CD4-positive, CD25-positive, alpha-beta regulatory T cell (primary cell): ENCODE measurements at regions not wholly inside any gene's neighbourhood (a gene's known extent, or its start where the extent isn't known, plus 50 kb on each side); places are given as distances from the start of the nearest gene placed in this dataset.
"Not testable (repeated sequence)": the region's sequence is repeated elsewhere in the genome, so short reads cannot be mapped to it uniquely, and the experiment has no call there.

Experiments used
- ATAC-seq, 2 donors: fragments of 150-1000 bp; cut with Tn5 transposase; one replicate each; pipeline ENCODE4 v1.10.0; 2021; ENCODE audit warnings: low read depth in 2 of 2, moderate number of reproducible peaks in 2 of 2, moderate library complexity in 1 of 2
- DNase-seq, 3 donors: peaks; one replicate each; pipeline versions ENCODE4 v3.0.0 to v3.0.0-alpha.2; 2012 to 2022; ENCODE audit warnings: mixed read lengths in 1 of 3
- H3K27ac ChIP-seq: one replicate; pipeline ENCODE4 v1.7.0; 2013; ENCODE audit warnings: mild to moderate bottlenecking, low read length; ENCODE audit not compliant: insufficient read depth, poor library complexity, severe bottlenecking
- H3K27me3 ChIP-seq: one replicate; pipeline ENCODE4 v1.7.0; 2013; ENCODE audit warnings: low read length; ENCODE audit not compliant: control insufficient read depth, insufficient read depth
- H3K36me3 ChIP-seq: one replicate; pipeline ENCODE4 v1.7.0; 2013; ENCODE audit warnings: mild to moderate bottlenecking, low read length, moderate library complexity; ENCODE audit not compliant: control insufficient read depth, insufficient read depth
- H3K4me1 ChIP-seq: 2 replicates; pipeline ENCODE4 v1.7.0; 2013; ENCODE audit warnings: mild to moderate bottlenecking, low read length; ENCODE audit not compliant: insufficient read depth, control insufficient read depth, poor library complexity, severe bottlenecking
- H3K4me3 ChIP-seq: one replicate; pipeline ENCODE4 v1.7.0; 2013; ENCODE audit warnings: low read depth, mild to moderate bottlenecking, low read length, moderate library complexity
- H3K9me3 ChIP-seq, 2 experiments: 1 replicate in 1 of 2; 2 replicates in 1 of 2; pipeline ENCODE4 v1.7.0; 2013; ENCODE audit warnings: low read length in 2 of 2, mild to moderate bottlenecking in 1 of 2, moderate library complexity in 1 of 2; ENCODE audit not compliant: control insufficient read depth in 2 of 2
- H3K27ac Mint-ChIP-seq, 3 donors: one replicate each; pipeline ENCODE4 v1.8.0; 2020 to 2022; ENCODE audit warnings: mild to moderate bottlenecking in 3 of 3, mixed read lengths in 3 of 3, moderate library complexity in 2 of 3
- H3K27me3 Mint-ChIP-seq: one replicate; pipeline ENCODE4 v1.8.0; 2022; ENCODE audit warnings: mild to moderate bottlenecking, mixed read lengths
- H3K36me3 Mint-ChIP-seq: one replicate; pipeline ENCODE4 v1.8.0; 2020; ENCODE audit warnings: mixed read lengths
- H3K4me1 Mint-ChIP-seq, 4 donors: one replicate each; pipeline ENCODE4 v1.8.0; 2020 to 2022; ENCODE audit warnings: mixed read lengths in 4 of 4, mild to moderate bottlenecking in 1 of 4
- H3K4me3 Mint-ChIP-seq, 4 donors: one replicate each; pipeline ENCODE4 v1.8.0; 2020 to 2022; ENCODE audit warnings: mild to moderate bottlenecking in 4 of 4, mixed read lengths in 4 of 4, moderate library complexity in 3 of 4
- H3K9me3 Mint-ChIP-seq, 7 donors: one replicate each; pipeline ENCODE4 v1.8.0; 2020 to 2022; ENCODE audit warnings: mixed read lengths in 7 of 7, mild to moderate bottlenecking in 3 of 7, moderate library complexity in 2 of 7

- Mint-ChIP-seq H3K36me3 (no peaks in the 10 kb centered on the region), H3K9me3 (peaks cover 0 to 13% (median 7%) of the 10 kb centered on the region in 7 donors), H3K27ac (no peak overlapping the region), H3K27me3 (no peaks in the 10 kb centered on the region), H3K4me1 (no peaks in the 10 kb centered on the region), H3K4me3 (no peak overlapping the region)
- no peaks in the 10 kb centered on the region for H3K4me1 ChIP-seq
- DNase-seq (no peak), ATAC-seq (no peak)
- no peak overlapping the region for H3K4me3 ChIP-seq
- H3K27ac ChIP-seq, result no peak overlapping the region
- no peaks in the 10 kb centered on the region for H3K27me3 ChIP-seq
- no peaks in the 10 kb centered on the region for H3K36me3 ChIP-seq
- no peaks in the 10 kb centered on the region for H3K9me3 ChIP-seq
Measured at GRCh38 chr5:9733486-9733885, 103.3 kb upstream of the TAS2R1 start.

DNA sequence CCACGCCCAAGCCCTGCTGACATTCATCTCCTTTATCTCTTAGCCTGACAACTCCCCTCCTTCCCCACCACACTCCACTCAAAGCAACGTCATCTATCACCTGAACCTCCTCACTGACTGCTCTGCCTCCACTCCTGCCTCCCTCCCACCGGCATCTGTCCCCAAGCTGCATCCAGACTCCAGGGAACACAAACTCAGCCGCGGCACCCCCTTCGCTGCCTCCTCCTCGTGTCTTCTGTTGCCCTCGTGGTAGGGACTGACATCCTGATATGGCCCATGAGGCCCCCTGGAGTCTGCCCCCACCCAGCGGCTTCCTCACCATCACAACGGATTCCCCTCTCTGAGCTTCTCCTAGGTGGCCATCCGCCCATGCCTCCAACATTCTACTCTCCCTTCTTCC, 101.0 kb upstream of the TAS2R1 start:
- no peaks in the 10 kb centered on the region for H3K27me3 Mint-ChIP-seq
- no peak overlapping the region for H3K4me3 ChIP-seq
- H3K9me3 Mint-ChIP-seq, result peaks cover 0 to 23% (median 4%) of the 10 kb centered on the region in 7 donors
- H3K36me3 ChIP-seq, result no peaks in the 10 kb centered on the region
- no peaks in the 10 kb centered on the region for H3K9me3 ChIP-seq
- no peaks in the 10 kb centered on the region for H3K4me1 ChIP-seq
- no peaks in the 10 kb centered on the region for H3K4me1 Mint-ChIP-seq
- no peak overlapping the region for H3K4me3 Mint-ChIP-seq
- ATAC-seq, result no peak
- DNase-seq, result no peak
- H3K27me3 ChIP-seq, result no peaks in the 10 kb centered on the region
- H3K27ac ChIP-seq, result no peak overlapping the region
- no peak overlapping the region for H3K27ac Mint-ChIP-seq
- H3K36me3 Mint-ChIP-seq, result no peaks in the 10 kb centered on the region

- no peak overlapping the region for H3K27ac Mint-ChIP-seq
- no peak overlapping the region for H3K27ac ChIP-seq
Measured at GRCh38 chr5:9728261-9728660, 98.1 kb upstream of the TAS2R1 start.

DNA sequence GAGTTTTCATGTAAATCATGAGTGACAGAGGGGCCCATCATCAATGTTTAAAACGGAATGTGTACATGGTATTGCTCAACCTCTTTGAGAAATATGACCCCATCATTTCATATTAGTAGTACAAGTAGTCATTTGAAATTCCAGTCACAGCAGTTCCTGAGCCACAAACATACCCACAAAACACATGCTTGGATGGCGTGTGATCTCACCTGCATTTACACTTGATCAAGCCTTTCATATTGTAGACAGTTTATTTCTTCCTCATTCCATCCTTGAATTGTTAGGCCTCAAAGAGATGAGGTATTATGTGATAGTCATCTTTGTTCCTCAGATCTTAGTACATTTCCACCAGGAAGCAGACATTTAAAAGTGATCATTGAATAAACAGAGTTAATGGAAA, 96.8 kb upstream of the TAS2R1 start:
- H3K9me3 ChIP-seq, result no peaks in the 10 kb centered on the region
- Mint-ChIP-seq H3K4me3 (no peak overlapping the region), H3K27me3 (no peaks in the 10 kb centered on the region), H3K36me3 (no peaks in the 10 kb centered on the region), H3K9me3 (peaks cover 1 to 18% (median 3%) of the 10 kb centered on the region in 7 donors), H3K4me1 (no peaks in the 10 kb centered on the region), H3K27ac (no peak overlapping the region)
- no peak overlapping the region for H3K4me3 ChIP-seq
- H3K4me1 ChIP-seq, result no peaks in the 10 kb centered on the region
- no peak overlapping the region for H3K27ac ChIP-seq
- DNase-seq (no peak), ATAC-seq (no peak)
- H3K27me3 ChIP-seq, result no peaks in the 10 kb centered on the region
- no peaks in the 10 kb centered on the region for H3K36me3 ChIP-seq

More at GRCh38 chr5:9728261-9728660, 98.1 kb upstream of the TAS2R1 start:
- no peaks in the 10 kb centered on the region for H3K36me3 ChIP-seq
- H3K27me3 ChIP-seq, result no peaks in the 10 kb centered on the region
- H3K27me3 Mint-ChIP-seq, result no peaks in the 10 kb centered on the region
- no peak overlapping the region for H3K4me3 Mint-ChIP-seq
- DNase-seq, result no peak
- ATAC-seq, result no peak
- peaks cover 0 to 23% (median 2%) of the 10 kb centered on the region in 7 donors for H3K9me3 Mint-ChIP-seq
- H3K9me3 ChIP-seq, result no peaks in the 10 kb centered on the region
- no peak overlapping the region for H3K4me3 ChIP-seq
- H3K36me3 Mint-ChIP-seq, result no peaks in the 10 kb centered on the region
- no peaks in the 10 kb centered on the region for H3K4me1 ChIP-seq
- no peaks in the 10 kb centered on the region for H3K4me1 Mint-ChIP-seq

DNA sequence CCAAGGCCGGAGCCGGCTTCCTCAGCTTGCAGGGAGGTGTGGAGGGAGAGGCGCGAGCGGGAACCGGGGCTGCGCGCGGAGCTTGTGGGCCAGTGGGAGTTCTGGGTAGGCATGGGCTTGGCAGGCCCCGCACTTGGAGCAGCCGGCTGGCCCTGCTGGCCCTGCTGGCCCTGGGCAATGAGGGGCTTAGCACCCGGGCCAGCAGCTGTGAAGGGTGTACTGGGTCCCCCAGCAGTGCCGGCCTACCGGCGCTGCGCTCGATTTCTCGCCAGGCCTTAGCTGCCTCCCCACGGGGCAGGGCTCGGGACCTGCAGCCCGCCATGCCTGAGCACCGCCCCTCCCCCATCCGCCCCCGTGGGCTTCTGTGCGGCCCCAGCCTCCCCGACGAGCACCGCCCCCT, 95.1 kb upstream of the TAS2R1 start:
- H3K4me3 Mint-ChIP-seq, H3K27me3 Mint-ChIP-seq, H3K27me3 ChIP-seq, H3K27ac Mint-ChIP-seq, H3K4me1 ChIP-seq, ATAC-seq, H3K4me3 ChIP-seq, H3K9me3 ChIP-seq, H3K4me1 Mint-ChIP-seq, H3K27ac ChIP-seq, H3K36me3 Mint-ChIP-seq, DNase-seq, H3K36me3 ChIP-seq: not testable (repeated sequence)
- H3K9me3 Mint-ChIP-seq, result peaks cover 1 to 15% (median 3%) of the 10 kb centered on the region in 7 donors

GRCh38 chr5:9724707-9725106, 94.6 kb upstream of the TAS2R1 start:
- no peak overlapping the region for H3K4me3 Mint-ChIP-seq
- no peaks in the 10 kb centered on the region for H3K36me3 Mint-ChIP-seq
- ATAC-seq (no peak), DNase-seq (no peak)
- H3K27ac ChIP-seq, result no peak overlapping the region
- H3K27me3 ChIP-seq, result no peaks in the 10 kb centered on the region
- no peaks in the 10 kb centered on the region for H3K9me3 ChIP-seq
- H3K27ac Mint-ChIP-seq, result no peak overlapping the region
- no peaks in the 10 kb centered on the region for H3K36me3 ChIP-seq
- H3K4me3 ChIP-seq, result no peak overlapping the region
- no peaks in the 10 kb centered on the region for H3K27me3 Mint-ChIP-seq
- no peaks in the 10 kb centered on the region for H3K4me1 Mint-ChIP-seq
- H3K4me1 ChIP-seq, result no peaks in the 10 kb centered on the region
- peaks cover under 1 to 15% (median 4%) of the 10 kb centered on the region in 7 donors for H3K9me3 Mint-ChIP-seq

DNA sequence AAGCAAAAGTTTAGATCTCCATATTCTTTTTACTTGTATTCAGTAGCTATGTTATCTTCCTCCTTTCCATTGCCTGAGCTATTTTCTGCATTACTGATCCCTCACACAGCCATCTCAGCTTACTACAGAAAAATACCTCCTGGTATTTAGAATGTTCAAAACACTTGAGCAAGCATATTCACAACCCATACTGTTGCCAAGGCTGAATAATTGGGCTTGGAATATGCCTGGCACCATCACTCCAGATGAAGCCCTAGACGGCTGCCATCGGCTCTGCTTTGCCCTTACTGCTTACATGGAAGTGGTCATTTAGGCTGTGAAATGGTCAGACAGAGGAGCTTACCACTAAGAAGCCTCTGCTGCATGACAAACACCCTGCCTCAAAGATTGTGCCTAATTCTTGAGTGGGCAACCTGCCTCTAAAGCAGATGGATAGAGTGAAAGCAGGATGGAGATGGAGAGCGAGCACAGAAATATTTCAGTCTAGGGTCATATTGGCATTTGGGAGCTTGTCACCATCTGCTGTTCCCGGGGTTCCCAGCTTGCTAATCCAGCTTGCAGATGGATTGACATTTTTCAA, 92.5 kb upstream of the TAS2R1 start:
- ATAC-seq, result no peak

DNA sequence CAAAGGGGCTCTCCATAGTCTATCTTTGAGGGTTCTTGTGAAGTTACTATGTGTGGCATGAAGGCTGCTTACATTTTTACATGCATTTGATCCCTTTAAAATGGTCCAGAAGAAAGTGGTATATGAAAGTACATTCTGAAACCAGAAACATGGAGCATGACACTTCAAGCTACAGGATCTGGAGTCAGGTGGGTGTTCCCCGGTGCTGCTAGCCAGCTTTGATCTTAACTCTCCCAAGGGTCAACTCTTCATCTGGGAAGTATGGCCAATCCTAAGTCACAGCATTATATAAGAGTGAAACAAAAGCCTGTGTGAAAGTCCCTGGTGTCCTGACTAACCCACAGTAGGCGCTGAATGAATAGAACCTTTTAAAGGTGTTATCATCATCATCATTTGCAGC, 91.0 kb upstream of the TAS2R1 start:
- no peak overlapping the region for H3K4me3 ChIP-seq
- Mint-ChIP-seq H3K36me3 (no peaks in the 10 kb centered on the region), H3K27ac (no peak overlapping the region), H3K4me3 (no peak overlapping the region), H3K4me1 (no peaks in the 10 kb centered on the region), H3K9me3 (peaks cover 0 to 13% (median 0%) of the 10 kb centered on the region in 7 donors), H3K27me3 (no peaks in the 10 kb centered on the region)
- H3K27ac ChIP-seq, result no peak overlapping the region
- no peak for ATAC-seq
- no peaks in the 10 kb centered on the region for H3K9me3 ChIP-seq
- no peaks in the 10 kb centered on the region for H3K27me3 ChIP-seq
- DNase-seq, result no peak
- no peaks in the 10 kb centered on the region for H3K4me1 ChIP-seq
- no peaks in the 10 kb centered on the region for H3K36me3 ChIP-seq

More for the DNA sequence above, 92.5 kb upstream of the TAS2R1 start:
- Mint-ChIP-seq H3K27ac (no peak overlapping the region), H3K27me3 (no peaks in the 10 kb centered on the region), H3K4me3 (no peak overlapping the region), H3K4me1 (no peaks in the 10 kb centered on the region), H3K36me3 (no peaks in the 10 kb centered on the region), H3K9me3 (peaks cover 0 to 13% (median 2%) of the 10 kb centered on the region in 7 donors)
- Histone ChIP-seq H3K27ac (no peak overlapping the region), H3K27me3 (no peaks in the 10 kb centered on the region), H3K4me1 (no peaks in the 10 kb centered on the region), H3K4me3 (no peak overlapping the region), H3K36me3 (no peaks in the 10 kb centered on the region), H3K9me3 (no peaks in the 10 kb centered on the region)
- DNase-seq, result no peak
